ENCODE measurements at regions not wholly inside any gene's neighbourhood (a gene's known extent, or its start where the extent isn't known, plus 50 kb on each side); places are given as distances from the start of the nearest gene placed in this dataset.
A peak's percentile ranks its signal among the peaks of the same experiment; 100 is the strongest.

DNA sequence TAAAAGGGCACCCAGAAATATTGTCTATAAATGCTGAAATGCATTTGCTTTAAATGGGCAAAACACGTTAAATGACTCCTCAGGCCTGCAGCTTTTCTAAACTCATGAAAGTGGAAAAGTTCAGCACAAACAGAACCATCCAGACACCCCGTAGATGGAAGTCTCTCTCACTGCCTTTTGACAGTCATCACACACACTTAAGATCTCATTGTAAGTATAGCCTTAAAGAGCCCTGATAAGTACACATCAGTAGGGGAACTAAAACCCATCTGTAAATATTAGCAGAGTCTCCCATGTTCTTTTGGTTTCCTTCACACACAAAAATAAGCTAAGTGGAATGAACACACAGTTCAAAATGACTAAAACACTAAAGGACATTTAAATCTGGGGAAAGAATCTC, 166.7 kb downstream of the LTN1 start:
- no peak for DNase-seq

DNA sequence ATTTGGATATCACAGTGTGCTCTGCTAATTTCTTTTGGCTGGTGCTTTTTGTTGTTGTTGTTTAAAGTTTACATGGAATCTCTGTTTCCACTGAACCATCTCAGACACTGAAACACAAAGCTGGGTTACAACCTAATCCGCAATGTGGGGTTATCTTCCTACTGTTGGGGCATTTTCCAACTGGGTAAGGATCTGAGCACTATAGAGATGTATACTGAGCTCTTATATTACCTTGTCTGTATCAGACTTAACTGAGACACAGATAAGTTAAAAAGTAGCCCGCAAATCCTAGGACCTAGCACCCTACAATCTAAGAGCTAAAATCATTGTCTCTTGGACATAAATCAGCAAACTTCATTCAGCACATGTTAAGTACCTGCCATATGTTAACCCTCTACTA, 169.2 kb downstream of the LTN1 start:
- no peak for DNase-seq

DNA sequence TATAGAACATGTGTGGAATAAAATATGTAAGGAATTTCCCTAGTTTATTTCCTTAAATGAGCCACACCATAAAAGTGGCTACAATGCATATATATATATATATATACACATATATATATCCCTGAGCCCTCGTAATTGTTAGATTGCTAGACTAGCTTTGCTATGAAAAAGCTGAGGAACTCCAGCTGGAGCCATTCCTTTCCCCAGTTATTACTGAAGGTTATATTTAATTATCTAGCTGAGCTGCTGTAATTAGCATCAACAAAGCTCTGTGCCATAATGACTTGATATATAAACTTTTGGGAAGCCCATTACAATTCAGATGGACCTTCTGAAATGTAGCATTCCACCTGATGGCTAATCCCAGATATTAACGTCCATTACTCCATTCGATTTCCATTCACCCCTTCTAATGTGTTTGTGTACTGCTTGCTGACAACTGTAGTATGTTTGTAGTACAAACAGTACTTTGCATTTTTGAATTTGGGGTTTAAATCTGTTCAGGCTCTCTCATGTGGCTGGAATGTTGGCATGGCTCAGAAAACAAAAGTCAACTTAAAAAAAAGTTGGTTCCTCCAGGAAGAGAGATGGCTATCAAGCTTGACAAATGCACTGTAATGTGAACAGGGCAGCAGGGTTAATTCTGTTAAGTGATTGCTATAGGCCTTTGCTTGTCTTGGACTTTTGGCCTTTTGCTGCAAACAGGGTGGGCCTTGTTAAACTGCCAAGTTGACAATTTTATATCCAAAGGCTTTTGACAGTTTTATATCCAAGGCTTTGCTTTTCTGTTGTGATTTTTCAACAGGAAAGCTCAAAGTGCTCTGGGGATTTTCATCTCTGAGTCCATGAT, 170.0 kb downstream of the LTN1 start:
- DNase-seq = no peak

DNA sequence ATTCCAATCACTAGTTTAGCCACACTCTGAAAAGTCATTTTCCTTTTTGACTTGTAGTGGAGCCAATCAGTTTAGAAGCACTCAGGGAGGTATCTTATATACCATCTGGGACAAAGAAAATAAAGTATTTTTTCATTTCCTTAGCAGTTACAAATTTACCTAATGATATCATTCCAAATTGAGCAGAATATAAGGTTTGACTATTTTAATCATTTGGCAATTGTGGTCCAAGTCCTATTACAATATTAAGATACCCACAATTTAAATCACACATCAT, 170.6 kb downstream of the LTN1 start:
- no peak for DNase-seq

DNA sequence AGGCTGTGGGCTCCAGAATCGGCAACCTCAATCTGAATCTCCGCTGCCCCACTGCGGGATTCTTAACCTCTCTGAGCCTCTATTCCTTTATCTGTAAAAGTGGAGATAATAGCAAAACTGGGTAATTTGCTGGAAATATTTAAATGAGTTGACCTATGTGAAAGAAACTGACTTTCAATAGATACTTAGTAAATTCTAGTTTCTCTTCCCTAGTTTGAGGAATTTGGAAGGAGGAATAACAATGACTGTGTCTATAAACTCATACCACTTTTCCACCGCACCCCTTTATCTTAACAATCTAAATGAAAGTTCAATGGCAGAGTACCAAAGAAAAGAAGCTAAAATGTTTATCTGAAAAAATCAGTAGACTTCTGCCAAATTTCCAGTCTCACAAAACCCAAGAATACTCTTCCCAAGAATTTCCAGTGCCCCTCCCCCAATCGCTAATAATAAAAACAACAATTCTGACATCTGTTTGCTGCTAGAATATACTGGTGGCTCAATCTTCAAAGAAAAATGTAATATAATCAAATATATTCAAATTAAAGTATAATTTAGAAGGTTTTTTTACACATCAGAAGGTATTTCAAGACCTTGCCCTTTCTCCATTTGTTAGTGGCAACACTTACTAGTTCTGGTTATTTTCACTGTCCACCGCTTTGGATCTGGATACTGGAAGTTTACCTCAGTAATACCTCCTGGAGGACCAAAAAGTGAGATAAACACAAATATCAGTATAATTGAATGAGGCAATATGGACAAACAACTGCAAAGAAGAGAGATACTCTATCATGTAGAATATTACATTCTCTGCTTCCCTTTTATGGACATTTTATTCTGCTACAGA, 171.2 kb downstream of the LTN1 start:
- no peak for DNase-seq

DNA sequence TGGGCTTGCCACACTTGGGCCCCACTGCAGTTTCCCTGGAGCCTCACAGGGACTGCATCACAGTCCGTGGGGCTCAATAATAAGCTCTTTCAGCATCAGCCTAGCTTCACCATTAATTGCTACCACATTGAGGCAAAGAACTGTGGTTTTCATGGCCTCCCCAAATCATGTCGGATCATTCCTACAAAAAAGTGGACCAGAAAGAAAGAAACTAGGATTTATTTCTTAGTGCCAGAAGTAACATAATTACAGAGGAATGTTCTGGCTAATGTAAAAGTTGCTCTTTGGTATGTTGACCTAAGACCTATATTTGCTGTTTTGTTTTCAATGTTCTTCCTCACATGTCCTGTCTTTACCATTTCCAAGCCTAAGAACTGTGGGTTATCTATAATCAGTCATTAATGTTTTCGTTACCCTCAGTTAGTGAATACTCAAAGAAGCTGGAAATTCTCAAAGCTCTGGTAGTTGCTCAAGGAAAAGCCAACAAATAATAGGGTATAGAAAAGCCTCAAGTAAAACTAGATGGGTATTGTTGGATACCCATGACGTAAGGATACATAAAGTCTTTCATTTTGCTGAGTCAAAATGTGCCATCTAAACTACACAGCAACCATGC, 173.9 kb downstream of the LTN1 start:
- no peak for DNase-seq

DNA sequence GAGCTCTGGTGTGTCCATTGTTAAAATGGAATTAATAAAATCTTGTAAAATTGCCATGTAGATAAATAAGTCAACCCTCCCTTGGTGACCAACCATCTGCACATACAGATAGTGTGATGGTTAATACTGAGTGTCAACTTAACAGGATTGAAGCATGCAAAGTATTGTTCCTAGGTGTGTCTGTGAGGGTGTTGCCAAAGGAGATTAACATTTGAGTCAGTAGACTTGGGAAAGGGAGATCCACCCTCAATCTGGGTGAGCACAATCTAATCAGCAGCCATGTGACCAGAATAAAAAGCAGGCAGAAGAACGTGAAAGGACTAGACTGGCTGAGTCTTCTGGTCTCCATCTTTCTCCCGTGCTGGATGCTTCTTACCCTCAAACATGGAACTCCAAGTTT, 174.8 kb downstream of the LTN1 start:
- DNase-seq = no peak

DNA sequence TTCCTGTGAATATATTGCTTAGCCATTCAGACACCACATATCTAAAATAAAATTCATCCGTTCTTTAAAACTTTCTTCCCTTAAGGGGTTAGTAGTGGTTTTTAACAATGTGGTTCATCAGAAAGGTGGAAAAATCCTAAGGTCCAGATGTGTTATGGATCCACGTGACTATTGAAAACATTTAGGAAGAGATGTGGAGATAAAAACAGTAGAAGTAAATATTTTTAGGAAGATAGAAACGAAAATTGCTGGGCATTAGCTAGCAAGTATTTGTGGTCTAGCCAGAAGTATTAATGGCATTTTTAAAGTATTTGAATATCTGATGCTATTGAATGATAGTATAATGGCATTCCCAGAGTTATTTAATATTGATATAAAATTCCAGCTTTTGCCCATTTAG, 180.8 kb downstream of the LTN1 start:
- no peak for DNase-seq

DNA sequence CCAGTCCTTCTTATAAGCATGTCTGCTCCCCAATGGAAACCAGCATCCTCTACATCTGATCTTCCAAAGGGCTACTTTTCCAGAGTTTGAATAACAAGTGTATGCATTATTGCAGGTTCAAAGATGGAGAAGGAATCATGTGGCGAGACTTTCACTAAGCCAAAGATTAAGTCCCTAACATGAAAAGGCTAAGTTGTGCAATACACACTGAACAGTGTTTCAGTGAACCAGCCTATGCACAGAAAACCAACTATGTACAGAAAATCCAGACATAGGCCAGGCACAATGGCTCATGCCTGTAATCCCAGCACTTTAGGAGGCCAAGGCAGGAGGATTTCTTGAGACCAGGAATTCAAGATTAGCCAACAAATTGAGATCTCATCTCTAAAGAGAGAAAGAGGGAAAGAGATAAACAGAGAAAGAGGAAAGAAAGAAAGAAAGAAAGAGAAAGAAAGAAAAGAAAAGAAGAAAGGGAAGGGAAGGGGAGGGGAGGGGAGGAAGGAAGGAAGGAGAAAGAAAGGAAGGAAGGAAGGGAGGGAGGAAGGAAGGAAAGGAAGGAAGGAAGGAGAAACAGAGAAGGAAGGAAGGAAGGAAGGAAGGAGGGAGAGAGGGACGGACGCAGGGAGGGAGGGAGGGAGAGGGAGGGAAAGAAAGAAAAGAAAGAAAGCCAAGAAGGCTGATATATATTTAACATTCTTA, 181.7 kb downstream of the LTN1 start:
- no peak for DNase-seq

DNA sequence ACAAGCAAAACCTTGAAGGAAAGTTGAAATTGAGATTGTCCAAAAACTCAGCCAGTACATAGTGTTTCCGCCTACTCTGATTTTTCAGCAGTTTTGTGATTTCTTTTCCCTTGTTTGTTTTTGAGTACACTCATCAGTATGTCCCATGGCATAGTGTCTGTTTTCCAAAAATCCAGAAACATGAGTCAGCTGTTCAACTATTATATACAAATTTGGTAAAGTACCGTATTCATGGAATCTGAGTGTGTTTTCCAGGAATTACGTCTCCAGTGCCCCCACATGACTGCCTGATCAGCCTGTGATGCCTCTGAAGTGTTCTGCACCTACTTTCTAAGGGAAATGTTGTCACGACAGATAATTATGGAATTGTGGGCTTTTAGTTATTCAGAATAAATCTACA, 186.8 kb downstream of the LTN1 start:
- no peak for DNase-seq

DNA sequence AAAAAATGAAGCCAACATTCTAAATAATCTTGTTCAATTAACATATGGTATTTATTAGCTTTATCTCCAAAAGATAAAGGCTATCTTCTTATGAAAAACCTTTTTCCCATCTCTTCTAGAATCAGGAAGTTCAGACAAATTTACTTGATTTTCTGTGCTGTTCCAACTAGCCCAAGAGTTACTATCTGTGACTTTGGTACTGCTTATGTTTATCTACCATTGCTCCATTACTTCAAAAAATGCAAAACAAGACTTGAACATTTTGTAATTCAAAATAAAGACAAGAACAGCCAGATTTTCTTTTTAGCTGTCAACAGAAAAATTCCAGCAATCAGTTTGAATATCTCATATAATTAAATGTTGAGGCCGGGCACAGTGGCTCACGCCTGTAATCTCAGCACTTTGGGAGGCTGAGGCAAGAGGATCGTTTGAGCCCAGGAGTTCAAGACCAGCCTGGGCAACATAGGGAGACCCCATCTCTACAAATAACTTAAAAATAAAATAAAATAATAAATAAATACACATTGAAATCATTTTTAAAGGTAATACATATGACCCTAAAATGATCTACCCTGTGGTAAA, 188.5 kb downstream of the LTN1 start:
- no peak for DNase-seq

DNA sequence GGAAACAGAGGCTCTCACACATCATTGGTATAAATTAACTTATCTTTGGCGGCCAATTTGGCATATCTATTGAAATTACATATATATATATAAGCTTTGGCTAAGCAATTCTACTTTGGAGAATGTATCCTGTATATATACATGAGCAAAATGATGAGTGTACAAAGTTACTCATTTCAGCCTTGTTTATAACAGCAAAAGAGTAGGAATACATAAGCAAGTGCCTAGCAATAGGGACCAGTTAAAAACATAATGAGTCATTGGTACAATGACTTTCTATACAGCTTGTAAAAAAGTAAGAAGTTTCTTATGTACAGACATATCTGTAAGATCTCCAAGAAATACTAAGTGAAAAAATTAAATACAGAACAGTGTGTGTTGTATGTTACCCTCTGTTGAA, 190.8 kb downstream of the LTN1 start:
- no peak for DNase-seq

DNA sequence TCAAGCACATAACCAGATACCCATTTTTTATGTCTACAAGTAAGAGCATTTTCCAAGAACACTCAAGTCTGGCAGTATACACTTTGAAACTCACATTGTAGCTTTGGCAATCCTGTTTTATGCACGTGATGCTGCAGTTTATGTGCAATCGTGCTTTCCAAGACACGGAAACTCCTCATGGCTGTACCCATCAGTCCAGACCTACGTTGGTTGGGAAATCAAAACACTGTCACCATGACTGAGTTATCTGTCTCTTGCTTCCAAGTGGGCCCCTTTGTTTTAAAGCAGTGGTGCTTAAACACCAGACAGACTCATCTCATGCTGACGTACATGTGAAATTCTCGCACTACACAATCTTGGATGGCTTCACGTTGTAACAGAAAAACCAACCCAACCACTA, 192.8 kb downstream of the LTN1 start:
- DNase-seq = no peak

DNA sequence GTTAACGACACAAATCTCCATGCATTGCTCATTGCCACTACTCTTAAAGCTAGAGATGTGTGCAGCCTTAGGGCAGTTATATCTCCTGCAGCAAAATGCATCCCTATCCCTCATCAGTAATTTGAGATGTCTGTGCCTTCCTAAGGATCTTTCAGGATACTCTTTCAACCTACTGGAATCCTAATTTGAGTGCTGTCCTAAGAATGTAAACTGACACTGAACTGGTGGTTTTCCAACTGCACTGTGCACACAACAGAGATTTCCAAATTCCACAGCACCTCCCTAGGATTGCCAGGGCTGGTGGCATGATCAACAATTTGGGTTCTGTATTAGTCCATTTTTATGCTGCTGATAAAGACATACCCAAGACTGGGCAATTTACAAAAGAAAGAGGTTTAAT, 193.9 kb downstream of the LTN1 start:
- no peak for DNase-seq

DNA sequence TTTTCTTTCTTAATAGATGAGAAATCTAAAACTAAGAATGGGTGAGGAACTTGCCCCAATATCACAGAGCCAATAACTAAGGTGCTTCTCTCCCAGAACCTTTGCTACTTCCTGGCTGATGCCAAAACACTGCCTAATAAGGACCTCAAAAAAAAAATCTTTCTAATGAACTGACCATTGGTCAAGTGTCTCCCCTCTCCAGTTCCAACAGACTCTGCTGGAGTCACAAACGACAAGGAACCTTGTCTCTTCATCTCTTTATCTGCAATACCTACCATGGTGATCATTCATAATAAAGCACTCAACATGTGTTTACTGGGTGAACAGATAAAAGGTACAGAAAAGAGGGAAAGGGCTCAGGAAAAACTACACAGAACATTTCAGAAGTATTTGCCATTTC, 197.4 kb downstream of the LTN1 start:
- DNase-seq = no peak

DNA sequence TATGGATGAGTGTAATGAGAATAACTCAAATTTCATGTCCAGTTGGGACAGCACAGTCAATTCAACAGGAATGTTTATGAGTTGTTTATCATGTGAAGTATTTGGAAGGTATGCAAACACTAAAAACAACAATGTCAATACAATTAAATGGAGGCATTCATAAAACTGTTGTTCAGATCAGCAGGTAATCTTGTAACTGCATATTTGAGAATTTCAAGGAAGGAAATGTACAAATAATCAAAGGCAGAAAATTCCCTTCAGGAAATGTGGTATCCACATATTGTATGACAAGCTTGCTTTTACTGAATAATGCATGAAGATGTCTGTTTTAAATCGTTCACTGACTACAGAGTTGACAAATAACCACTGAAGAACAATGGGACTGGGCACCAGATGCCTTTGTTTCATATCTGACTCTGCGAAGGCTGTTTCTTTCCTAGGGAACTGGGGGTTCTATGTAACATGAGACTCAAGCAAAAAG, 198.3 kb downstream of the LTN1 start:
- no peak for DNase-seq

DNA sequence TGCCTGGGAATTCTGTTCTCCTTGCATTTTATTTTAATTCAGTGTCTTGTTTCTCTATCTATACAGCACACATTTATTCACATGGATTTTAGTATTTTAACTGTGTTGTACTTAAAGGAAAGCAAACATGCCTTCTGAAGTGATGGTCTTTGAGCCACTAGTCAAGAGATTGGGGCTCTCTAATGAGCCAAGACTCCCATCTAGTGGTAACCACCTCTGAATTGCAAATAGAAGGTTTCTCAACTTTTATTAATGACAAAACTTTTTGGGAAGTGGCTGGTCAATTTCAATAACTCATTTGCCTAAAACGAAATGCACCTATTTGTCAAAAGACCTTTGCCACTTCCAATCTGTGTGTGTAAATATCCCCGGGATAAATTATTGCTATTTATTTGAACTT, 199.6 kb downstream of the LTN1 start:
- peak; percentile 2 for DNase-seq

DNA sequence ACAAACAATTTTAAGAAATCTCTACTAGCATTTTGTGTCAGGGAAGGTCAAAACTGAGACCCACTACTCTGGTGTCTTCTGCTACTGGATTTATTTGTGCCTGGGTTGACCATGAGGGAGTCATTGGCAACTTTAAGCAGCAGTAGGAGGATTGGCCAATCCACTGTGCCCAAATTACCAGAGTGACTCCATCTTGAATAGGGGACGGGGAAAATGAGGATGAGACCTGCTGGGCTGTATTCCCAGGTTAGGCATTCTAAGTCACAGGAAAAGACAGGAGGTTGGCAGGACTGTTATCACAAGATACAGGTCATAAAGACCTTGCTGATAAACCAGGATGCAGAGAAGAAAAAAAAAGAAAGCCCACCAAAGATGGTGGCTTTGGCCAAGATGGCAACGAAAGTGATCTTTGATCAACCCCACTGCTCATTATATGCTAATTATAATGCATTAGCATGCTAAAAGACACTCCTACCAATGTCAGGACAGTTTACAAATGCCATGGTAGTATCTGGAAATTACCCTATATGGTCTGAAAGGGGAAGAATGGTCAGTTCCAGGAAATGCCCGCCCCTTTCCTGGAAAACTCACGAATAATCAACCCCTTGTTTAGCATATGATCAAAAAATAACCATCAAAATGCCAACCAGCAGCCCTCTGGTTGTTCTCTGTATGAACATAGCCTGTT, 200.9 kb downstream of the LTN1 start:
- no peak for DNase-seq

DNA sequence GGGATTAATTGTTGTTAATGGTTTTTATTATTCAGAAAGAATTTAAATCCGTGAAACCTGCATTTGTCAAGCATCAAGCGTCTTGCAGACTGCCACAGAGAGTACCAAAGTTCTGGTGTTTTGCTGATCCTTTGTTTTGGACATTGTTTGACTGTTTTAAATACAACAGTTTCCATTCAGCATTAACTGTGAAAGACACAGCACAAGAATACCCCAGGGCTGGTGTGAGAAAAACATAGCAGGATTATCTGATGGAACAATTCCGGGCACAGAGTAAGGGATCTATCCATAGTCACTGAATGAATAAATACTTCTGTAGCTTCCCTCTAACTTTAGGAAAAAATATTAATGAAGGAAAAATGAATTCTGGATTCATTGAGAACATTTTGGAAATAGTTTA, 202.3 kb downstream of the LTN1 start:
- no peak for DNase-seq

DNA sequence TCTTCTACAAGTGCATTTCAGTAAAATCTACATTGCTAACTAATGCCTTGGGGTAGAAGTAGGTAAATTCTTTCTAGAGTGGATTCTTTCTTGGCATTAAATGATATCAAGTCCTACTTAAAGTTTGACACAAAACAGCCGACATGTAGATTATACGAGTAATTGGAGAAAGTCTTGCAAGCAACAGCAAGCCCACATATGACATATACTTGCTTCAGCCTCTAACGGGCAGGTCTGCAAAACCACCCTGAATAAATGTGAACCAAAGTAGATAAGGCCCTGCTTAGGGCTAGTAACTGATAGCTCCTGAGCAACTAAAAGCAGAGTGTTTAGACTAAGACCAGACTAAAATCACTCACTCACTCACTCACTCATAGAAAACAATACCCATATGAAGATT, 203.2 kb downstream of the LTN1 start:
- no peak for DNase-seq

DNA sequence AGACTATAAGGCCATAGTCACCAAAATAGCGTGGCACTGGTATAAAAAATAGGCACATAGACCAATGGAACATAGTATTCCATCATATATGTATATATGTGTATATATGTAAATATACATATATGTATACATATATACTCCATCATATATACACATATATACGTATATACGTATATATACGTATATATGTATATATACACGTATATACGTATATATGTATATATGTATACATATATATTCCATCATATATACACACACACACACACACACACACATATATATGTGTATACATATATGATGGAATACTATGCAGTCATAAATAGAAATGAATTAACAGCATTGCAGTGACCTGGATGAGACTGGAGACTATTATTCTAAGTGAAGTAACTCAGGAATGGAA, 204.6 kb downstream of the LTN1 start:
- no peak for DNase-seq

DNA sequence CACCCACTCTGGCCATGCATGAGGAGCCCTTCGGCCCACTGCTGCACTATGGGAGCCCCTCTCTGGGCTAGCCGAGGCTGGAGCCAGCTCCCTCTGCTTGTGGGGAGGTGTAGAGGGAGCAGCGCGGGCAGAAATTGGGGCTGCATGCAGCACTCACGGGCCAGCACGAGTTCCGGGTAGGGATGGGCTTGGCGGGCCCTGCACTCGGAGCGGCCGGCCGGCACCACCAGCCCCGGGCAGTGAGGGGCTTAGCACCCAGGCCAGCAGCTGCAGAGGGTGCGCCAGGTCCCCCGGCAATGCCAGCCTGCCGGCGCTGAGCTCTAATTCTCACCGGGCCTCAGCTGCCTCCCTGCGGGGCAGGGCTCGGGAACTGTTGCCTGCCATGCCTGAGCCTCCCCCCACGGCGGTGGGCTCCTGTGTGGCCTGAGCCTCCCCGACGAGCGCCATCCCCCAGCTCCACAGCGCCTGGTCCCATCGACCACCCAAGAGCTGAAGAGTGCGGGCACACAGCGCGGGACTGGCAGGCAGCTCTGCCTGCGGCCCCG, 209.0 kb downstream of the LTN1 start:
- DNase-seq = no peak

Measured in CD4-positive, alpha-beta T cell treated with Interleukin-12 subunit alpha and Interleukin-12 subunit beta, for 1 hour (primary cell).